ENCODE measurements at regions not wholly inside any gene's neighbourhood (a gene's known extent, or its start where the extent isn't known, plus 50 kb on each side); places are given as distances from the start of the nearest gene placed in this dataset.
"Not testable (repeated sequence)": the region's sequence is repeated elsewhere in the genome, so short reads cannot be mapped to it uniquely, and the experiment has no call there.

DNA sequence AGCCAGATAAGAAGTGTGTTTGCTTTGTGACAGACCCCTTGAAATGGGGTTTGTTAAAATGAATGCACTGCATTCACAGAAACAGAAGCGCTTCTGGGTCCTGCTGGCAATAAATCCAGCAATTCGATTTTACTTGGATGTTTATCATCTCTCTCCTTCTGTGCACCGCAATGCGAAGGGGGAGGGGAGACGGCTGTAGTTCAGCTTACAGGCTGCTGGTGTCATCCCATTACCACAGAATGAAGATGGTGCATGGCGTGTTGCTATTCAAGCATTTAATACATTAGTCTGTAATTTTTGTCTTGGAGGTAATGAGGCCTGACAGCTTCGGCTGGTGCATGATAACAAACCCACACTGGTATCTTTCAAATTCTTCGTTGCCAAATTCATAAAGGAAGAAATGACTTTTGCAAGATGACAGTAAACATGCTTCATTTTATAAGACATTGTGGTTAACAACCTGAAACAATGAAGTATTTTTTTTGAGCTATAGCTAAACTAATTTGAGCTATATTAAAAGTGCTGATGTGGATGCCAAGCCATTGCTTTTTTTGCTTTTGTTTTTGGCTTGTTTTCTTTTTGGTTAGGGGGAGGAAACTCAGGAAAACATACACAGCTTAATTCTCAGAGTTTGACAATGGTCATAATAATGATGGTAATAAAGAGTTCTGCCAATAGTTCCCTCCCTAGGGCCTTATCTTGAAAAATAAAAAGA lies 418.3 kb downstream of the OTOL1 start:
- no peak for DNase-seq (ENCODE audit: low read depth in 3 of 3)

DNA sequence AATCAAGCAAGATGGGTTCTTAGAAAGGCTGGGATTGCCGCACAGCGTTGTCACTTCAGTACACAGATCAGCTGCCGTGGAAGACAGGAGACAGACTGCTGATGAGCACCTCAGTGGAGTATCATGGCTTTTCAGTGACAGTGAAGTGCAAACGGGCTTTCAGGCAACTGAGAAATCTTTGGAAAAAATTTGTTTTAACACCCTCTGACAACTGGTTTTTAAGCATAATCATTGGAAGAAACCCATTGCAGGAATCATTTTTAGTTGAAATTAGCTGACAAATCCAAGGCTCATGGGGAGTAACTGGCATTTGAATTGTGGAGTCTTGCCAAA lies 418.8 kb downstream of the OTOL1 start:
- DNase-seq (ENCODE audit: low read depth in 3 of 3), result no peak

DNA sequence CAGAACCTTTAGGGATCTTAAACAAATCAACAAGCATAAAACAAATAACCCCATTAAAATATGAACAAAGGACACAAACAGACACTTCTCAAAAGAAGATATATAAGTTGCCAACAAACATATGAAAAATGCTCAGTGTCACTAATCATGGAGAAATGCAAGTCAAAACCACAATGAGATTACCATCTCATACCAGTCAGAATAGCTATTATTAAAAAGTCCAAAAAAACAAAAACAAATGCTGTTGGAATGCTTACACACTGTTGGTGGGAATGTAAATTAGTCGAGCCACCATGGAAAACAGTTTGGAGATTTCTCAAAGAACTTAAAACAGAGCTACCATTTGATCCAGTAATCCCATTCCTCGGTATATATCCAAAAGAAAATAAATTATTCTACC lies 423.6 kb downstream of the OTOL1 start:
- no peak for DNase-seq (ENCODE audit: low read depth in 3 of 3)

DNA sequence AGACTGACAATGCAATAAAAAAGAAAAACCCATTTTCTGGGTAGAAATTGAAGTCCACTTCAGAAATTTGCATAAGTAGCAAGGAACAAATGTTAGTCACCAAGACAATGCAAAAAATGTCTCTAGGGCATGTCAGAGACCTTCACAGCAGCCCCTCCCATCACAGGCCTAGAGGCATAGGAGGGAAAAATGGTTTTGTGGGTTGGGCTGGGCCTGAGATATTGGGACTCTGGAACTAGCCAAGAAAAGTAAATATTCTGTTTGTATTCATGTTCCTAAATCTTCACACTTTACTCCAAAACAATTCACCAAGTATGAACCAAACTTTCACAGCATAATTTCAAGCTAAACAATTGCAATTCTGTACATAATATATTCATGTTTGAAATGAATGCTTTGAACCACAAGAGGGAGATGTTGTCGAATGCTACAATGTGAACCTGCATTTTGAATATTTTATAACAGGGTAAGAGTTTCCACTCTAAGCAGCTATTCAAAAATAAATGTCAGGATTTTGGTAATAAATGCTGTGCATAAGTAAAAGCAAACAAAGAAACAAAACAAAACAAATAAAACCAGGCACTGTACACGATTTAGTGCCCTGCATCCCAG lies 429.2 kb downstream of the OTOL1 start:
- DNase-seq (ENCODE audit: low read depth in 3 of 3), result no peak

DNA sequence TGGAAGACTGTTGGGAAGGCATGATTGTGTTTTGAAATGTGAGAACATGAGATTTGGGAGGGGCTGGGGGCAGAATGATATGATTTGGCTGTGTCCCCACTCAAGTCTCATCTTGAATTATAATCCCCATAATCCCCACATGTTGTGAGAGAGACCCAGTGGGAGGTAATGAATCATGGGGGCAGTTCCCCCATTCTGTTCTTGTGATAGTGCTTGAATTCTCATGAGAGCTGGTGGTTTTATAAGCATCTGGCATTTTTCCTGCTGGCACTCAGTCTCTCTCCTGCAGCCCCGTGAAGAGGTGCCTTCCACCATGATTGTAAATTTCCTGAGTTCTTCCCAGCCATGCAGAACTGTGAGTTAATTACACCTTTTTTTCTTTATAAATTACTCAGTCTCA lies 430.5 kb downstream of the OTOL1 start:
- no peak for DNase-seq (ENCODE audit: low read depth in 3 of 3)

DNA sequence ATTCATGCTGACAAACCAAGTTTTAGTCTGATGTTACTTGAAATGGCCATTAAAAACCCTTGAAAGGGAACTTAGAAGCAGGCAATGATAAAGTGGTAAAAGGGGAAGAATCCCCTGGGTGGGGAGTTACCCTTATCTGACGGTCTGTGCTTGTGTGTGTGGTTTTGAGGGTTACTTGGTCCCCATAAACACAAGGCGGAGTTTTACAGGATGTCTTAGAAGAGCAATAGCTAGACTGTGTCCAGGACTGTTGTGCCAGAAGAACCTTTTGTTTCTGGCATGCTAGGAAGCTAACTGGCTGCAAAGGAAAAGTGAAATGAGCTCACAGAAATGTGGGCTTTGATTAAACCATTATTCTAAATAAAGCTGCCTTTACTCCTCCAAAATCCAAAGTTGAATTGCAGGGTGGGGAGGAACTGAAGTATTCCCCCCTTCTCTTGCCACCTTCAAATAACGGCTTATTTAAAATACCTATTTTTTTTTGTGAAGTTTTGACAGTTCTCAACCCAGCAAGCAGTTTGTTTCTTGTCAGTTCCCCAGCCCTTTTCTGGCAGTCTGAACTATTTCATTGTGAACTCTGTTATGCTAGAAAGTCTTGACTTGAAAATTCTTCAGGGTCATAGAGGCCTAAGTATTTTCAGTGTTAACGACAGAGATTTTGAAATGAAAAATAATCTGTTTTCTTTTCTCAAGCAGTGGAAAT lies 443.5 kb downstream of the OTOL1 start:
- DNase-seq (ENCODE audit: low read depth in 3 of 3), result no peak

DNA sequence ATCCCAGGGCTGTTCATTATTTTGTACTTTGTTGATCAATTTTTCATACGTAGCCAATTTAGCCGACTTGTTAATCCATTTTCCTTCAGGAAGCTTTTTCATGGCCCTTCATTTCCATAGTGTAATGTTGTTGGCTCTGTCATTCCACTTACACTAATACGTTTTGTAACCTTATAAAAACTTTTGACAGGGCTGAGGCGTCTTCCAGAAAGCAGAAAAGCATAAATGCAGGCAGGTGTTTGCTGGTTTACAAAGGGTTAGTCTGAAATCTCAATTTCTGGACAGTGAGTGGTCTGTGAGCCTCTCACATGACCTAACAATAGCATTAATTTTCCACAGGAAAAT lies 444.0 kb downstream of the OTOL1 start:
- no peak for DNase-seq (ENCODE audit: low read depth in 3 of 3)

DNA sequence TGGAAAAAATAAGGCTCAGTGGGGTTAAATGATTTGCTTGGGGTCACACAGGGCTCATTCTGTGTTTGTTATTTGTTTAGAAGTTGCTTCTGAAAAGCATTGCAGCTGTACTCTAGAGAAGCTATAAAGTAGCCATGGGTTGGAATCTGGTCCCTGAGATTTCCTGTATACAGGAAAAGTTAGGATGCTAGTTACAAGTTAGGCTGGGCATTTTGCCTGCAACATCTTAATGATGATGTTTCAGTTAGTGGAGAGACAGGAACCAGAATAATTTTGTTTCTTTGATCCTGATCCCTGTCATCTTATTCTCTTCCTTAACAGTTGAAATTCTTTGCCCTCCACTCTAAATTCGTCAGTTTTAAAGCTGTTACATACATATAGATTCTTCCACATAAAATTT lies 445.3 kb downstream of the OTOL1 start:
- DNase-seq (ENCODE audit: low read depth in 3 of 3), result no peak

DNA sequence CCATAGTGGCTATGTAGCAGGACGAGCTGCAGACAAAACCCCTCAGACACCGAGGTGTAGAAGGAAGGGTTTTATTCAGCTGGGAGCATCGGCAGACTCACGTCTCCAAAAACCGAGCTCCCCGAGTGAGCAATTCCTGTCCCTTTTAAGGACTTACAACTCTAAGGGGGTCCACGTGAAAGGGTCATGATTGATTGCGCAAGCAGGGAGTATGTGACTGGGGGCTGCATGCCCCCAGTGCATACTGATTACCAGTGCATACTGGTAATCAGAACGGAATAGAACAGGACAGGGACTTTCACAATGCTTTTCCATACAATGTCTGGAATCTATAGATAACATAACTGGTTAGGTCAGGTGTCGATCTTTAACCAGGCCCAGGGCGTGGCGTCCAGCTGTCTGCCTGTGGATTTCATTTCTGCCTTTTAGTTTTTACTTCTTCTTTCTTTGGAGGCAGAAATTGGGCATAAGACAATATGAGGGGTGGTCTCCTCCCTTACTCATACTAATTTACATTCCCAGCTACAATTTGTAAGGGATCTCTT lies 447.3 kb downstream of the OTOL1 start:
- not testable (repeated sequence) for DNase-seq (ENCODE audit: low read depth in 3 of 3)

DNA sequence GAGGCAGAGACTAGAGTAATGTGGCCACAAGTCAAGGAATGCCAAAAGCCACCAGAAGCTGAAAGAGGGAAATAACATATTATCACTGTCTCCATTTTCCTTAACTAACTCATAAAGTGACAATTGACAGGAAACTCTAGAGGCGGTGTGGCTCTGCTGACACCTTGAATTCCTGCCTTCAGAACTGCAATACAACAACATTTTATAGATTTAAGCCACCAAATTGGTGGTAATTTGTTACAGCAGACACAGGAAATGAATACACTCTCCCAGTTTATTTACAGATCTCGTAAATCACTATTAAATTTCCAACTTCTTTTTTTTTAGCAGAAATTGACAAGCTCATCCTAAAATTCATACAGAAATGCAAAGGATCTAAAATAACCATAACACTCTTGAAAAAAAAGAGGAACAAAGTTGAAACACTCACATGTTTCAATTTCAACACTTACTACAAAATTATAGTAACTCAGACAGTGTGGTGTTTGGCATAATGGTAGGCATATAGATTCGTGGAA lies 449.9 kb downstream of the OTOL1 start:
- no peak for DNase-seq (ENCODE audit: low read depth in 3 of 3)

DNA sequence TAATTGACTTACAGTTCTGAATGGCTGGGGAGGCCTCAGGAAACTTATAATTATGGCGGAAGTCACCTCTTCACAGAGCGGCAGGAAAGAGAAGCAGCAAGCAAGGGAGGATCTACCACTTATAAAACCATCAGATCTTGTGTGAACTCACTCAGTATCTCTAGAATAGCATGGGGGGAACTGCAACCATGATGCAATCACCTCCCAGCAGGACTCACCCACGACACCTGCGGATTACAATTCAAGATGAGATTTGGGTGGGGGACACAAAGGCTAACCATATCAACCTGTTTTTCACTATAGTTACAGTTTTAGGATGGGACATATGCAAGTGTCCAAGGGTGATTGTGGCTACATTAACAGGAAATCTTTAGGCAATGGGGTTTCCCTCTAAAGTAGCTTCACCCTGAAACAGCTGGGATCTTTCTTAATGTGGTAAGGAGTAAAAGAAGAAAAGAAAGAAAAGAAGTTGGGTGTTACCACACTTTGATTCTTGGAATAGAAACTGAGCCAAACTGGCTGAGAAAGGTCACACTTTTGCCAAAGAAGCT lies 453.8 kb downstream of the OTOL1 start:
- DNase-seq (ENCODE audit: low read depth in 3 of 3), result no peak

DNA sequence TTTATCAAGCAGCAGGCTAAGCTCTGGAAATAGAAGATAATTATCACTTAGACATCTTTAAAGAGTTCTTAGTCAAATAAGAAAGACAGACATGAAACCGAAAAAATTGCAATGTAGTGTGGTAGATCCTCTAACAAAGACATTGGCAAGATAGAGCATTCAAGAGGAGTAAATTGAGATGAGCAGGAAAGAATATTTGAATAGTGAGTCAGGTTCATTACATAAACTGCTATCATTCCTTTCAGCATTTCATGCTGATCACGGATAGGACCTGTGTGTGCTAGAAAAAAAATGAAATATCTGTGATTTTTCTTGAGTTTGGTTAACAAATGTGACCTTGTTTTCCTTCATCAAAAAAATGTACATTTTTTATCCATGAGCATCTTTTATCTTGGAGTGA lies 460.9 kb downstream of the OTOL1 start:
- no peak for DNase-seq (ENCODE audit: low read depth in 3 of 3)

DNA sequence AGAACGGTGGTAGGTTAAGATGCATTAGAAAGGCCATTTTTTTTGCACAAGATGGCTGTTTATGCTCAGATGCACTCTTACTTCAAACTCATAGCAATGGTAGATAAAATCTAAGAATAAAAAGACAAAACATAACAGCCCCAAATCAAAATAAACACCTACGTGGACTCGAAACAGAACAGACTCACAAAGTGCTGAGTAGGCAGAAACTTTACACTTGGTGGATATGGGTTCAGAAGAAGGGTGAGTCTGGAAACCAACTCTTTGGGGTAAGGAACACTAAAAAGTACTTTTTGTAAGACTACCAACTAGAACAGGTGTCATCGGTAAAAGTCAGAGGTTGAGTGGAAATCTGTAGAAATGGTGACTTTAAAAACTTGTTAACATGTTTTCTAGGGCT lies 468.2 kb downstream of the OTOL1 start:
- DNase-seq (ENCODE audit: low read depth in 3 of 3), result no peak

DNA sequence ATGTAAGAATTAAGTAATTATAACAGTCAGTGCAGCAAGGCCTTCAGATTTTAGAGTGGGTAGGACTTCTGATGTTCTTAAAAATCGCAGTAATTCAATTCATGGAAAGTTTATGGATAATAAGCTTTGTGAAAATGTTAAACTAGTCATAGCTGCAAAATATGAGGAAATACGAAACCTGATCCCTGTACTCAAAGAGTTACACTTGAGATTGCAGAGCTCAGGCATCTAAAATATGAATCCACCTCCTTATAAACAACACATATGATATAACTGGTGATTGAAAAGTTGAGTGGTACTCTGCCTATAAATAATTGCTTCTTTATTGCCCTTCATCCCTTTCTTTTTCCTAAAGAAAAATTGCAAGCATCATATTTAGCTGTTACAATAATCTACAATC lies 473.3 kb downstream of the OTOL1 start:
- DNase-seq (ENCODE audit: low read depth in 3 of 3), result no peak

DNA sequence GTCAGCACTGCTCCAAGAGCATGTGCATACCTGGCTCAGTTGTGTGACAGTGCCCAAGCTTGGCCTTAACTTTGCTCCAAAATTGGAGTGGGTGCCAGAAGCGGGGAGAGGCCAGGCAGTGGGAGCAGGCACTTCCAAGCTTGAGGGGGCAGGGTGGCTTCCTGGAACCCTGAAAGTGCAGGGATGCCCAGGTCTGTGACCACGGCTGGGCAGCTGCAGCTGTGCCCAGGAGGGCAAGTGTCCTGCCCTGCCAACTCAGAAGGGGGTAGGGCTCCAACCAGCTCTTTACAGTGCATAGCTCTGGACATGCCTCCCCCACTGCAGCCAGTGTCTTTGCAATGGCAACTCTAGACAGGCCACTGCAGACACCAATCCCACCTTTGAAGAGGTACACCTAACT lies 478.6 kb downstream of the OTOL1 start:
- DNase-seq (ENCODE audit: low read depth in 3 of 3), result no peak

DNA sequence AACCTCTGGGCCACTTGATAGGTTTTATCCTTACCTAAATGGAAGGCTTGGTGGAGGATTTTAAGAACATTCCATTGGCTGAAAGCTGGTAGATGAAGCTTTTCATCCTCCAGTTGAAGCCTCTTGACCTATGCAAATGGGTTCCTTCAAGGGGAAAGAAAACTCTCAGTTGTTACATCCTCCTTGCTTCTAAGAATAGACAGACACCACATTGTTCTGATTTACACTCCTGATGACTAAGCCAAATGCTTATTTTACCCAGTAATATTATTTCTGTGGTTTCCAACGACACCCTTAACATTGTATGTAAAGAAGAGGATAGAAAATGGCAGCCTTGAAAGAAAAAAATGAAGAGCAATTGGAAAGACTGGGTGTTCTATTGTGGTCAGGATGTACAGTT lies 480.5 kb downstream of the OTOL1 start:
- DNase-seq (ENCODE audit: low read depth in 3 of 3), result no peak

DNA sequence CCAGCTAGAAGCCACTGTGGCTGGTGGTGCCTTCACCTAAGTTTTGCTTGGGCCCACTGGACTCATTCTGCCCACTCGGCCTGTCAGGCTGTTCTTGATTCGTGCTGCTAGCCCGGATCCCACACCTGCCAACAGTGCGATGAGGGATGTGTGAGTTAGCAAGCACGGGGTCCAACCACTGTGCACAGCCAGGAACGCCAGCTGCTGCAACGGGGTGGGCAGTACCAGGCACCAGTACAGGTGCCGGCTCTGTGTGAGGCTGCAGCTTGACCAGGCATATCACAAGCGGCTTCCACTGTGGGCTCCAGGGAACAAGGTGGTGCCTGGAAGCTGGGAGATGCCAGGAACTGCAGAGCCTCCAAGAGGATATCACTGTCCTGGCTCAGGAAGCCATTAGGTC lies 481.2 kb downstream of the OTOL1 start:
- no peak for DNase-seq (ENCODE audit: low read depth in 3 of 3)

DNA sequence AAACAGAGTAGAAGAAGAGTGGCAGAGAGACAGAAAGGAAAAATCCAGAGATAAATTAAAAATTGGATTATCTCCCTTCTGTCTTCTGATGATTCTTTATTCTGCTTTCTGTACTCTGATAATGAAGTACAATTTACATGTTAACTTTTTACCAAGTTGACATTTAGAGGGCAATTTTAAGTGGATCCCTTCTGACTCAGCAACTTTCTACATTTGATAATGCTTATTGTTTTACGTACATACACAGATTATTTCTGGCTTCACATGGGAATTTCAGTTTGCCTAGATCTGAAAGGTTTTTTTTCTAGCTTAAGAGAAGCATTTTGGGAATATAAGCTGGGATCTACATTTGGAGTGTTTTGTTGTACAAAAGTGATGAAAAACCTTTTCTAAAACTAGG lies 491.3 kb downstream of the OTOL1 start:
- DNase-seq (ENCODE audit: low read depth in 3 of 3), result no peak

DNA sequence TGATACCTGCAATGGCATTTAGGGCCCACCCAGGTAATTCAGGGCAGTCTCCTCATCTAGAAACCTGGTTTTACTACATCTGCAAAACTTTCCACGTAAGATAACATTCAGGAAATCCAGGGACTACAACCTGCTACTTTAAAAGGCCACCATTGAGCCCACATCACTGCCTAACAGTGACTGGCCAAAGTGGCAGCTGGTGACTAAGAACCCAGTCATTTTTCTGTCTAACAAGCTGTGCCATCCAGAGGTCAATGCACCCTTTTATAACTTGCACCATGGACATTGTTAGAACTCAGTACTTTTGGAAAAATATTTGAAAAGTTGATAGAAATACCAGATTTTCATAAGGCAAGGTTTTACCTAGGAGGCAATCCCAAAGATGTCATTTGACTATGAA lies 492.4 kb downstream of the OTOL1 start:
- no peak for DNase-seq (ENCODE audit: low read depth in 3 of 3)

DNA sequence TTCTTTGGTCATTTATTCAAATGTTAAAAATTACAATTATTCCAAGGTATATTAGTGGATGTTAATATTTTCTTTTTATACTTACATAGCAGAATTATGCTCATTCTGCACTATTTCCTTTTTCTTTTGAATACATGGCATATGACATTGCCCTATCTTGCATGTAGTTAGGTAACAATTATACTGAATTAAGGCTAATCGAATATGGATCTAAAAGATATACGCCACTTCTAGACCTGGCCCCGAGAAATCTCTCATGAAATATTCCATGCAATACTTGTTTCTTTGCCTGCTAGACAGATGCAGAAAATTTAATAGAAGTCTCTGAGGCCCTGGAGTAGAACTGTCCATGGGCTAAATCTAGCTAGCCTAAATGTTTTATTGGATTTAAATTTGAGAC lies 493.4 kb downstream of the OTOL1 start:
- no peak for DNase-seq (ENCODE audit: low read depth in 3 of 3)

DNA sequence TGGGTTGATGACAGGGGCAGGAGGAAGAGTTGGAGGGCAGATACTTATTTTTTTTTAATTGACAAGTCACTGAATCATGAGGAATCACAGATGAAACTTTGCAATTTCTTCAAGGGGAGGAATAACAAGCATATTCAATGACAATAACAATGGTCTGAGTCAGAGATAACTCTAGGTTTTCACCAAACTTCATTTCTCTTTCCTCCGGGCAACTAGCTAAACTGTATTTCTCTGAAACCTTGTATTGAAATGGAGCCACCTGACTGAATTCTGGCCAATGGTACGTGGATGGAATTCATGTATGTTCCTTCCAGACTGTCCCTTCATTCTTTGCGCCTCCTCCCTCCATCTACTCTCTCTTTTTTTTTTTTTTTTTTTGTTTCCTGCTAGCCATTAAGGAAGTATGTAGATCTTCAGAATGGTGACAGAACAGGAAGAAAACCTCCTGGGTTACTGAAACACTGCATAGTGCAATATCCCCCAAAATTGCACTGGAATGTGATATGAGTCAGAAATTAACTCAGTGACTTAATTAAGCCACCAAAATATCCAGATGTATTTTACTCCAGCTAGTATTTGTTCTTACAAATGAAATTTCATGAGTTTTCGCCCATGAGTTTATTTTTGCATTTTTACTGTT lies 495.4 kb downstream of the OTOL1 start:
- no peak for DNase-seq (ENCODE audit: low read depth in 3 of 3)

DNA sequence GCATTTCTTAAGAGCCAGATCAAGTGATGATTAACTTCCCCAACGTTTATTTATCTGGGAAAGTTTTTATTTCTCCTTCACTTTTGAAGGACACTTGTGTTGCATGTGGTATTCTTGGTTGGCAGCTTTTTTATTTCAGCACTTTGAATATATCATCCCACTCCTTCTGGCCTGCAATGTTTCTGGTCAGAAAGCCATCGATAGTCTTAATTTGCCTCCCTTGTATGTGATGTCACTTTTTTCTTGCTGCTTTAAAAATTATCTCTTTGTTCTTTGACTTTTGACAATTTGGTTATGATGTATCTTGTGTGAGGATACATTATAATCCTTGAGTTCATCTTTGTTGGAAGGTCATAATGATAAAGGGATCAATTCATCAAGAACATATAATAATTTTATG lies 503.2 kb downstream of the OTOL1 start:
- no peak for DNase-seq (ENCODE audit: low read depth in 3 of 3)
